ENCODE measurements at regions not wholly inside any gene's neighbourhood (a gene's known extent, or its start where the extent isn't known, plus 50 kb on each side); places are given as distances from the start of the nearest gene placed in this dataset.
"Not testable (repeated sequence)": the region's sequence is repeated elsewhere in the genome, so short reads cannot be mapped to it uniquely, and the experiment has no call there.

DNA sequence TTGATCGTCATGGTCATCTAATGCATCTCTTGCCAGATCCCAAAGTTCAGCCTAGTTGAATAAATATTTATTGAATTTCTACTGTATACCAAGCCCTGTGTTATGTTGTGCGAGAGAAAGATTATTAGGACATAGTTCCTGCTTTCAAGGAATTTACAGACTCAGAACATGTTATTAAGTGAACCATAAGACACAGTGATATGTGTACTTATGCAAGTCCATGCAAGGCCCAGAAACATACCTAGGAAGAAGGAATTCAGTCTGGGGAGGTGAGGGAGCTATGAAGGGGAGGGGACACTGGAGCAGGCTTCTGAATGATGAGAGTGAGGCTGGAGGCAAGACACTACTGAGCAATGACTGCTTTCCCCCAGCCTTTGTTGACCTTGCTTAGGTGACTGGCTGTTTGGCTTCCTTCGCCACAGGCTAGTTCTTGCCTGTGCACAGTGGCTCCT, 81.4 kb downstream of the ACAA2 start:
- DNase-seq = no peak

DNA sequence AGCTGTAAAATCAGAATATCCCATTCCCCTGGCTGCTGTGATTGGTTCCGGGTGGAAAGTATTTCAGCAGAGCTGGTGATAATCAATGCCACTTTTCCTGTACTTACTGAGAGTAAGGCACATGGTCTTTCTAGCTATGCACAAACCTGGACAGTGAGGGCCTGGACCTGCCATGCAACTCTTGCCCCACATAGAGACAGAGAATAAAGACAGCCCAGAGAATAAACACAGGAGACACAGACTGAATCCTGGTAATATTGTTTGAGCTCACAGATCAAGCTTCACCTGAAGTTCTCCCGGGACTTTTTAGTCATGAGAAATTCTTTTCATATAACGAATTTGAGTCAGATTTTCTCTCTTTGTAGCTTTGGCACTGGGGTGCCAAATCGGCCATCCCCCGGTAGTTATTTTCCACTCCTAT, 81.9 kb downstream of the ACAA2 start:
- no peak for DNase-seq

DNA sequence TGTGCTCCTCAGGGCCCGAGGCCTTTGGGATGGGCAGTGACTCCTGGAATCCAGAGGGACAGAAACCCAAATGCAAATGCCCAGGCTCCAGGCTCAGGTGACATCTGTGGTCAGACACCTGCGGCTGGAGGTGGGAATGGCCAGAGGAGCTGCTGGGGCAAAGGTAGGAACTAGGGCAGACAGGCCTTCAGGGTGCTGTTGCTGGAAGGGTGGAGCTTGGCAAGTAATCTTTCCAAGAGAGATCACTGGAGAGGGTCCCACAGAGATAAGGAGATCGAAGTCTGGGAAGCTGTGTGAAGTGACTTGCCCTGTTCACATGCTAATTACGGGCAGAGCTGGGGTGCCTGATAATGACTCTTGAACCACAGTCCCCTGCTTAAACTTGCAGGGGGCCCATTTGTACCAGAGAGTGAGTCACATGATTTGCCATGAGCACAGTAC, 82.4 kb downstream of the ACAA2 start:
- no peak for DNase-seq

DNA sequence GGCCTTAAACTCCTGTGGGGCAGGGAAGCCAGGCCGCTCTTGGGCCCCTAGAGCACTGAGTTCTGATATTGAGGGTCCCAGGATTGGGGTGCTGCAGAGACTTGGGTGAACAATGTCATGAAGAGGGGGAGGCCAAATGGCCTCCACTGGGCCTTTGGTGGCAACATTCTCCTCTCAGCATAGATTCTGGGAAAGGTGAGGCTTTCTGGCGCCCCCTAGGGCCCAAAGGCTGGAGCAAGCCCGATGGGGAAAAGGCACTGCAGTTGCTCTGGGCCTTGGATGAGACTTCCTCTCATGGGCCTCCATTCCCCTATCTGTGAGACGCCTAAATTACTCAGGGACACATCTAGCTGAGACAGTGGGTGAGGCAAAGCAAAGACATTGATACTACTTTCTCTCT, 84.8 kb downstream of the ACAA2 start:
- DNase-seq = no peak

DNA sequence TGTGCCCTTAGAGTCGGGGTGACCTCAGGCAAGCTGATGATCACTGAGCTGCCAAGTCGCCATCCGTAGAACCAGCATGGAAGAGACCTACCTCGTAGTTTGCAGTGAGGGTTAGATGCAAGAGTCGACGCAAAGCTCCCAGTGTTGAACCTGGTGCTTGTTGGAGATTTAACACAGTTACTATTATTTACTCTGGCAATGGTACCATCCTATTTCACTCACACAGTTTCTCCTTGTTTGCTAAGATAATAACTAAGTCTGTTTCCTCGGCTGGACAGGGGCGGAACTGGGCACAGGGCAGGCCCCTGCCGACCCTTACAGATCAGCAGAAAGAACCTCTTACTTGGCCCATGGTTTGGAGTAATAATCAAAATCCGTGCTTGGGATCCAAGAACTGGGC, 85.5 kb downstream of the ACAA2 start:
- DNase-seq = no peak

DNA sequence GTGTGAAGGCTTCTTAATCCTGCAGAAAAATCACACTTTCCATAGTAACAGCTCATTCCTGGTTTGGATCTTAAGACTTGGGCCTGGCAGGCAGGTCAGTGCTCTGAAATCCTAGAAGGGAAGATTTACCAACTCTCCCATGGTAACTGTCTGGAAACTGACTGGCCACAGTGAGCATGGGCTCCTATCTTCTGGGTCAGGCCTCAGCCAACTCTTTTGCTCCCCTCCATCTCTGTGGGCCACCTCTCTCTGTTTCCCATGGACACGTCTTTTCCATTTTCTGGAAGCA, 86.7 kb downstream of the ACAA2 start:
- no peak for DNase-seq

DNA sequence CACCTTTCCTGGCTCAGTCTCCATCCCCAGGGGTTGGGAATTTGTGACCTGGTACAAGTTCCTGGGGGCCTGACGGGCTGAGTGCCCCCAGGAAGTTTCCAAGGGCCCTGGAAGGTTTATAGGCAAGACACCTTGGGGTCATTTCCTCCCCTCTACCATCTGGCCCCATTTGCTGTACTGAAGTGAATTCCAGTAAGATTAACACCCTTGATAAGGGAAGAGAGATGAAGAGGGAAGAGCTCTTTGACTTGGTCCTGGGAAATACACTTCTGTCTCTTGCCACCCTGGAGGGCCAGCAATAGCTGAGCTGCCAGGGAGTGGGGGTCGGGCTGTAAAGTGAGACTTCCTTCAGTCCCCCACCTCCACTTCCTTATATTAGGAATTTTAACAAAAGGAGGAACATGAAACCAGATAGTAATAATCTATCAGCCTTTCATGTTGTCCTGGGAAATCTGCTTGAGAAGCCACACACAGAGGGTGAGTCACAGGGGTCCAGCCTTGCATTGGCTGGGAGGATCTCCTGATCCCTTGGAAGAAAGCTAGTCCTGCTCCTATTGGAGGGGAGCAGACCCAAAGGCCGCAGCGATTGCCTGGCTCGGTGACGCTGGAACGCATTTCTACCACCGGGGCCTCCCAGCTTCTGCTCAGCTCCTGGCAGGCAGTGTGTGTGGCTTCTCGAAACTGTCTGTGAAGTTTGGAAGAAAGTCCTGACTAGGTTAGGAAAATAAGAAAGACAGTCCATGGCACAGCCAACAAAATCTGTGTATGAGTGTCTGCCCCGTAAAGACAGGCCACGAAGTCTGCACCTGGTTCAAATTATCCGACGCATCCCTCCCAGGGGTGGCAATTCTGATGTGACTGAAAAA, 87.3 kb downstream of the ACAA2 start:
- DNase-seq = no peak

DNA sequence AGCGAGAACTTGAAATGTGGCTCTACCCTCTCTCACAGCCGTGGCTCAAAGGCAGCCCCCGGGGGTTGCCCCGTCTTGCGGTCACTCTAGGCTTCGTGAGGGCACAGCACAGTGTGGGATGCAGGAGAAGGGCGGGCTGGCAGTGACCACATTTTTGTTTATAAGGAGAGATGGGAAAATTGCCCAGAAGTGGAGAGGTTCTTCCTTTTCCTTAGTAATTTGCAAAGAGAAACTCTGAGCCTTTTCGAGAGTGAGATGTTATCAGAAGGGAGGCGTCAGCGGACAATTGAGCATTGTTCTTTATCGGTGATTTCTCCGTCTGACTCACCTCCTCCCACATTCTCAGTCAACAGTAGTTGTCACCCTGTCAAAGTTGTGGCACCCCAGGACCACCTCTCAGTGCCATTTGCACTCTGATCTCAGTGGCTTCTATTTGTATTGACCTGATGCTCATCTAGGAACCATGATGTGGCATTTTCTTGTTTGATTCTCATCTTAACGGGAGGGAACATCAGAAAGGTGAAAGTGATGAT, 89.6 kb downstream of the ACAA2 start:
- no peak for DNase-seq

DNA sequence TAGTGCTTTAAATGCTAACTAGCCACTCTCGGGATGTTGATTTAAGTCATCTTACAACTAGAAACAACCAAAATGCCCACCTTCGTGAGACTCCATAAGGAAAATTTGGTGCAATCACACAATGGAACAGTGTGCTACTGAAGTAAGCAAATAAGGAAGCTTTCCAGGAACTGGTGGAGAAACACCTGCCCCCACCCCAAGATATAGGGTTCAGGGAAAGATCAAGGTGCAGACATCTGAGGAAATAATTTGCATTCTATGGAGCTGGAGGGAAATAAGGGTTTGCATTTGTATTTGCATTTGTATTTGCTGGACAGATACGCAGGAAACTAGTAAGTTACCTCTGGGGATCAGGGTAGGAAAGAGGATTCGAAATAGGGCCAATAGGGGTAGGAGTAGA, 90.9 kb downstream of the ACAA2 start:
- DNase-seq = no peak

DNA sequence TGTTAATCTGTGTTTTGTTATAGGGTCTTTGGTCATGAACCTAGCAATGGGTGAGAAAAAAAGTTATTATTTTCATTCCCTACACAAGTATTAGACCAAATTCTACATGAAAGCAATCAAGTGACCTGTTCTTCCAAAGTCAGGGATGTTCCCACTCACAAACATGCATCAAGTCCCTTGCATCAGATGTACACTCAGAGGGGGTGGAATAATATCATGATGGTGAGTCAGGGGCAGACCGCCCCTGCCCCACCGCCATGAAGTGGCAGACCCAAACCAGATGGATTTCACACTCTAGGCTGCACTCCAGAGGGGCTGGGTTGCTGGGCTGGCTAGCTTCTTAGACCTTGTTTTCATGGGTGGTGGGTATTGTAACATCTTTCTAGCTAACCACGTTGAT, 91.4 kb downstream of the ACAA2 start:
- DNase-seq = no peak

DNA sequence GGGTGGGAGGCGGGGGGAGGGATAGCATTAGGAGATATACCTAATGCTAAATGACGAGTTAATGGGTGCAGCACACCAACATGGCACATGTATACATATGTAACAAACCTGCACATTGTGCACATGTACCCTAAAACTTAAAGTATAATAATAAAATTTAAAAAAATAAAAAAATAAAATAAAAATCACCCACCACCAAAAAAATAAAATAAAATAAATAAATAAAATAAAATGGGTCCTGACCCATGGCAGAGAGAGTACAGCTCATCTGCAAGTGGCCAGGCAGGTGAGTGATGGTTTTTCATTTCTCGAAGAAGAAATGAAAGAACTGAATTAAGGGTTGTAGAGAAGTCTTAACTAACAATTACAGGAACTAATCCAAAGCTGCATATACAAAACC, 92.4 kb downstream of the ACAA2 start:
- not testable (repeated sequence) for DNase-seq

DNA sequence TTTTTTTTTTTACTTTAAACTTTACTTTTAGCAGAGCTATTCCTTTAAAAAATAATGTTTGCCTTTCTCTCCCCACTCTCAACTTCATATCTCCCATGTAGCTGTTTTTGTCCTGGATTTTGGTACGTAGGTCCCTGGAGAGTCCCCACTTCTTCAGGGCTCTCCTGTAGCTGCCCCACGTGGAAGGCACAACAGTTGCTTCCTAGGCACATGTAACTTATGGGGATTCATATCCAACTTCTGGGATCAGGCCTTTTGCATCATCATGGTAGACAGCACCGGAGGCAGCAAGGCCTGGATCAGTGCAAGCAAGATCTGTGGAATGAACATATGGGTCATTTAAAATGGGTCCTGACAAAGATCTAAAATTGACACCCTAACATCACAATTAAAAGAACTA, 95.7 kb downstream of the ACAA2 start:
- DNase-seq = no peak

DNA sequence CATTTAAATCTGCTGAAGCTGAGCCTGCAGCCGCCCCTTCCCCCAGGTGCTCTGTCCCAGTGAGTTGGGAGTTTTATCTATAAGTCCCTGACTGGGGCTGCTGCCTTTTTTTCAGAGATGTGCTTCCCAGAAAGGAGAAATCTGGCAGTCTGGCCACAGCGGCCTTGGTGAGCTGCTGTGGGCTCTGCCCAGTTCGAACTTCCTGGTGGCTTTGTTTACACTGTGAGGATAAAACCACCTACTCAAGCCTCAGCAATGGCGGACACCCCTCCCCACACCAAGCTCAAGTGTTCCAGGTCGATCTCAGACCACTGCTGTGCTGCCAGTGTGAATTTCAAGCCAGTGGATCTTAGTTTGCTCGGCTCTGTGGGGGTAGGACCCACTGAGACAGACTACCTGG, 97.3 kb downstream of the ACAA2 start:
- DNase-seq = no peak

DNA sequence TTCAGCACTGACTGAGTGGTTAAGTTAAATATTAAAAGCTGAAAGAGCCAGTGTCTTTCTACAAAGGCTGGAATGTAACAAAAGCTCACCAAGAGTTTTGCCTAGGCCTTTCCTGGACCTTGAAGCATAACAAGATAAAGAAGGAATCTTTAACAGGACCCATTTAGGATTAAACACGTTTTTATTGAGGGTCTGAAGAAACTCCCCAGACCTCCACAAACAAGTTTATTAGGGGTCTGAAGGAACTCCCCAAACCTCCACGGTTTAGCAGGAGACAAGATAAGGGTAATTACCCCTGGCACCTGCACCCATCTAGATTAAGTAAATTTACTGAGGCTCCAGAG, 104.0 kb downstream of the ACAA2 start:
- no peak for DNase-seq

DNA sequence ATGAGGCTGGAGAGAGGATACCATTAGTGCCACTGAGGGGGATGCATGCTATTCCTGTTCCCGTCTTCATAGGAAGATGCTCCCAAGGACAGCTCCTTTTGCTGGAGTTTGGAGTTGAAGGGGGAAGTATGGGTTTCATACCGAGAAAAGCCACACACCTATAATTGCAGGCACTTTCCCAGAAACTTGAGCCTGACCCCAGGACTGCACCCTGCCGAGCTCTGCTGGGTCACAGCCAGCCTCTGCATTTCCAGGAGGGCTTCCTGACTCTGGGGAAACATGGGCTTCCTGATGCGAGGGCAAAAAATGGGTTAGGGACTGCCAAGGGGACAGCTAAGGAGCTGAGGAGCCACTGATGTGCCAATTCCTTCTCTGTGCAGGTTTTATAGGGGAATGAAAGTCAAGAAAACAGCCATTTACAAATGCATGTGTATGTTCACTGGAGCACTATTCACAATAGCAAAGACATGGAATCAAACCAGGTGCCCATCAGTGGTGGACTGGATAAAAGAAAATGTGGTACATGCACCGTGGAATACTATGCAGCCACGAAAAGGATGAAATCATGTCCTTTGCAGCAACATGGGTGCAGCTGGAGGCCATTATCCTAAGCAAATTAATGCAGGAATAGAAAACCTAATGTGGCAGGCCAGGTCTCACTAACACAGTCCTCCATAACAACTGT, 104.5 kb downstream of the ACAA2 start:
- DNase-seq = no peak

DNA sequence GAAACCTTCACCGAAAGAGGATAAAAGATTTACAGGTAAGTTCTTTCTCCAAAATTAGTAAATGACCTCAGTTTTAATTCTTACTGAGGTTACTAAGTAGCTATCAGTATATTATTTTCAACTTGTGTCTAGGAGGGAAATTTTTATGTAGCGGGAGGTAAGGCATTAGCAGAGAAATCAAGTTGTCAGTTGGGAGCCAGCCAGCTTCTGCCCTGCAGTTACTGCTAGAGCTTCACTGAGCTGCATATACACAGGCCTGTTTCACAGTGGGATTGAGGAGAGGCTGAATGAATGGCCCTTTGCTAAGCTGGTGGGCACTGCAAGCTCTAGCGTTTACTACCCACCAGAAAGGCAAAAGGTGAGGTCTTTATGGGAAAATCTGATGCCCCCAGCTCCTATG, 105.7 kb downstream of the ACAA2 start:
- no peak for DNase-seq

DNA sequence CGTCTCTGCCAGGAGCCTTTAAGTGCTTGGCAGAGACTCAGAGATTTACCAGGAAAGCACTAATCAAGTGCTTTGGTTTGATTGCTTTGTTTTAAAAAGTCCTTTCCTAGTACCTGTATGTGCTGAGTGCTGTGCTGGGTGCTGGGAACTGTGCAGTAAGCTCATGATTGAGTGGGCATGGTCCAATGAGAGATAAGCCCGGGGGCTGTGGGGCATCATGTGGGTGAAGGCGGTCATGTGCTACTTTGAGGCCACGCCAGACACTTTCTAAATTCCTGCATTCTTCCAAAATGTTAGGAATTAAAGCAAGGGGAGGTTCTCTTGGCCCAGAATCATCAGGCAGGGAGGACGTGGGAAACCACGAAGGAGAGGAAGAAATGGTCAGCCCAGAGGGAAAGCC, 109.0 kb downstream of the ACAA2 start:
- no peak for DNase-seq

DNA sequence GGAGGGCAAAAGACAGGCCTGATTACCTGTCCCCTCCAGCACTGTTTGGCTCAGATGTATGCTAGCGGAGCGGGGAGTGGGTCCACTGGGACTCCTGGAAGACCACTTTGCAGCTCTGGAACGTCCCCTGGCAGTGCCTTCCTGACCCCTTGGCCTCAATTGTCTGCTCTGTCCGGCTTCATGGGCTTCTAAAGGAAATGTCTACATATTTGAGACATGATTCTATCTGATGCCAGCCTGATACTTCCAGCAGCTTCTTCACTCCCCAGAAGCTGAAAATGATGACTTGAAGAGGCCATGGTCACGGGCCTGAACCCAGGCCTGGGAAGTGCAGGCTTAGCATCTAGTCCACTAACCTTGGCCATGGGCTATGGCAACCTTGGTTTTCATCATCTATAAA, 112.1 kb downstream of the ACAA2 start:
- no peak for DNase-seq

DNA sequence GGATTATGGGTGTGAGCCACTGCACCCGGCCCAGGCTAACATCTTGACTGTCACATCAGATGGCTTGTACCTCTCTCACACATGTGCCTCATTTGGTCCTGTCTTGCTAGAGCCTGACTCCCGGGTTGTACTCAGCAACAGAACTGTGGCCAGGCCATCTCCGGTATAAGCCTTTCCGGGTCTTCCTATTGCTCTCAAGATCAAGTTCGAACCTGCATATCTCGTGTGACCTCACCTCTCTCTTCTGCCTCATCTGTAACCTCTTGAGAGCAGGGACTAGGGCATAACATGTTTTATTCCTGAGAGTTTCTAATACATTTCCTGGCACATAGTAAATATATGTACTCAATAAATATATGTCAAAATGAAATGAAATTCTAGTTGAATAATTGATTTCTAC, 114.0 kb downstream of the ACAA2 start:
- no peak for DNase-seq

DNA sequence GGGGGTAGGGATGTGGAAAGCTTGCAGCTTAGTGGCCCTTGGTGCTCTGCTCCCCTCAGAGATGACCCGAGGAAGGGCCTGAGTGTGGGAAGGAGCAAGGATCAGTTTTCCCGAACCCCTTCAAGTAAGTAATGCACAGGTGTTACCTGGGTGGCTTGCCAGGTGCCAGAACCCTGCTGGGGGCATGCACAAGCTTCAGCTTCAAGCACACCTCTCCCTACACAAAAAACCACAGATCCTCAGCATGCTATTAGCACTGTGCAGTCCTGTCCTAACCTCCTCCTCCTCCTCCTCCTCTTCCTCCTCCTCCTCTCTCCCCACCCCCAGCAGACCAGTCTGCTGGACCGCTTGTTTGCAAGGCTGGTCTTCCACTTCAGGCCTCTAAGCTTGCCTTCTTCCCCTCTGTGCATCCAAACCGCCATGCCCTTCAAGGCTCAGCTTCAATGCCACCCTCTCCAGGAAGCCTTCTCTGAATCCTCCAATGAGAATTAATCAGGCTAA, 114.8 kb downstream of the ACAA2 start:
- no peak for DNase-seq

DNA sequence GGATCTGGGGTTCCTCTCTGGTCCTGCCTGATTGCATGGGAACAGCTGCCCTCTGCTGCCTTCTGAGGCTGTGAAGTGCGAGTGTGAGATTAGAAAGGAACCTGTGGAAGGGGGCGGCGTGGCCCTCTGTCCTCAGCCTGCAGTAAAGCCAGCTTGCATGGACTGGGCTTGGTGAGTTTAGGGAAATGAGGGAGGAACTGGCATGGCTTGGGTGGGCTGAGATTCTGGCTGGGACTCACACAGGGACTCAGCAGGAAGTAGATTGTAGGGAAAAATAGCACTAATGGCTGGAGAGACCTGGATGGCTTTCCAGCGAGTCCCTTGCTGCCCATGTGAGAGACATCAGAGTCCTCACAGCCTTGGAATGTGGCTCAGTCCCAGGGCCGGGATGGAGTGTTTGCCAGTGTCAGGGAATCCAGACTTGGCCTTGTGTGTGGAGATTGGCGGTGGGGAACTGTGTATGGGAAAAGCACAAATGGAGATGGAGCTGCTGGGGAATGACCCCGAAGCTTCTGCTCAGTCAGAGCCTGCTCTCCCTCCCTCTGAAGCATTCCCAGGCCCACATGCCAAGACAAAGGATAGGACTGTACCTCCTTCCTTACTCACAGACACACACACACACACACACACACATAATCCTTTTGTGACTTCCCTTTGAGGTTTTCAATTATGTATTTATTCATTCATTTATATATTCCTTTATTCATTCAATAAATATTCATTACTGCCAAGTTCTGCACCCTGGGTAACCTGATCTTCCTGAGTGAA, 115.4 kb downstream of the ACAA2 start:
- DNase-seq = peak; percentile 2

DNA sequence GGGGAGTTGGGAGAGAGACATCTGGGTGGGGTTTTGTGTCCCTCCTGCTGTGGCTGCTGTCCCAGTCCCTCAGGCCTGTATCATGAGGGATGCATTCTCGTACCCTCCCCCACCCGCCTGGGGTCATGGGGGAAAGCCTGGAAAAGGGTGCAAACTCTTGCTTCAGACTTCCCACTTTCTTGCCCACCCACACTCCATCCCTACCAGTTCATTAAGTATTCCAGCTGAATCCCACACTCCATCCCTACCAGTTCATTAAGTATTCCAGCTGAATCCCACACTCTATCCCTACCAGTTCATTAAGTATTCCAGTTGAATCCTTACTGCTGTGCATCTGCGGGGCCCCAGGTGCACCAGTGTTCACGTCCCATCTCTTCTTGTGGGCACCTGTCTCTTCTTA, 116.3 kb downstream of the ACAA2 start:
- DNase-seq = no peak

DNA sequence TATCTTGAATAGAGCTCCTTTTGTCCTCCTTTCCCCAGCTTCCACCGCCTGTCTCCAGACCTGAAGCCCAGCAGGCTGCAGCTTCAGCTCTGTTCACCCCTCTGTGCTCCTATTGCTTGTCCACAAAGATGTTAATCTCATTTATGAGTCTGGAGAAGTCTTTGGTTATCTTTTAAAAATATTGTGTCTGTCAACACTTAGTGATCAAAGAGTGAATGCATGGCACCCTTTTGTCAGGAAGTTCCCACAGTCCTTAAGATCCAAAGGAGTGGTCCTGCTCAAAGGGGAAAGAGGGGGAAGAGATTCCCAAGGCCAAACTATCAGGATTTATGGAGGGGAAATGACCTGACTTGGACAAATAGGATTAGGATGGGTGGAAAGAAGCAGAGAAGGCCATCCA, 118.9 kb downstream of the ACAA2 start:
- DNase-seq = no peak

DNA sequence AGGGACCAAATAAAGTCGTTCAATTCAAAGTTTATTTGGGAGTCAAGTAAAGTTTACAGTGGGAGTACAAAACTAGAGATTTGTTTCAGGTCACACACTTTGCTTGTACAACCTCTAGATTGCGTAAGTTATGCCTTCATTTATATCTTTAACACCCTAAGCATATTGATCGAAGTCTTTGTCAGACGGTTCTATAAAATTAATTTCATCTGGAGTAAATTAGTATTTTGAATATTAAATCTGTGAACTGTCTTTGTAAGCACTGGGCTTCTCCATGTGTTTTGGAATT, 119.7 kb downstream of the ACAA2 start:
- DNase-seq = no peak
